GM12873 (cell line): ENCODE measurements at regions not wholly inside any gene's neighbourhood (a gene's known extent, or its start where the extent isn't known, plus 50 kb on each side); places are given as distances from the start of the nearest gene placed in this dataset.

ENCODE experiments used
- CTCF ChIP-seq: IDR thresholded peaks from 2 replicates; pipeline ENCODE4 v1.5.1; 2012; ENCODE audit warnings: low read depth, mild to moderate bottlenecking, moderate library complexity, low read length, control low read depth; ENCODE audit not compliant: insufficient read depth; ENCODE audit errors: missing control alignments

- no peak for TF ChIP-seq CTCF
Observed at GRCh38 chr15:96124436-96124835, 206.1 kb upstream of the NR2F2 start.

GRCh38 chr15:96125721-96126415 lies 204.6 kb upstream of the NR2F2 start:
- TF ChIP-seq CTCF: no peak

GRCh38 chr15:96126859-96127258 lies 203.6 kb upstream of the NR2F2 start:
- no peak for TF ChIP-seq CTCF

- no peak for TF ChIP-seq CTCF
Observed at GRCh38 chr15:96130734-96131133, 199.8 kb upstream of the NR2F2 start.

GRCh38 chr15:96132126-96132525 lies 198.4 kb upstream of the NR2F2 start:
- TF ChIP-seq CTCF: no peak

GRCh38 chr15:96135166-96136093 lies 195.1 kb upstream of the NR2F2 start:
- TF ChIP-seq CTCF: no peak

- no peak for TF ChIP-seq CTCF
Observed at GRCh38 chr15:96138985-96139384, 191.5 kb upstream of the NR2F2 start.
